ENCODE measurements at regions not wholly inside any gene's neighbourhood (a gene's known extent, or its start where the extent isn't known, plus 50 kb on each side); places are given as distances from the start of the nearest gene placed in this dataset.
"Not testable (repeated sequence)": the region's sequence is repeated elsewhere in the genome, so short reads cannot be mapped to it uniquely, and the experiment has no call there.

GRCh38 chr12:9421520-9422086 is 186.1 kb downstream of the KLRB1 start:
- not testable (repeated sequence) for TF ChIP-seq POLR2A, CTCF, POLR2AphosphoS5 (IDR thresholded peaks at IDR 0.05)
